HG03460 (cell line): ENCODE measurements at regions not wholly inside any gene's neighbourhood (a gene's known extent, or its start where the extent isn't known, plus 50 kb on each side); places are given as distances from the start of the nearest gene placed in this dataset.

Experiments used
- ATAC-seq: cut with Tn5 transposase; IDR thresholded peaks from one replicate; pipeline ENCODE4 v1.9.1; 2021; ENCODE audit not compliant: unreplicated experiment

DNA sequence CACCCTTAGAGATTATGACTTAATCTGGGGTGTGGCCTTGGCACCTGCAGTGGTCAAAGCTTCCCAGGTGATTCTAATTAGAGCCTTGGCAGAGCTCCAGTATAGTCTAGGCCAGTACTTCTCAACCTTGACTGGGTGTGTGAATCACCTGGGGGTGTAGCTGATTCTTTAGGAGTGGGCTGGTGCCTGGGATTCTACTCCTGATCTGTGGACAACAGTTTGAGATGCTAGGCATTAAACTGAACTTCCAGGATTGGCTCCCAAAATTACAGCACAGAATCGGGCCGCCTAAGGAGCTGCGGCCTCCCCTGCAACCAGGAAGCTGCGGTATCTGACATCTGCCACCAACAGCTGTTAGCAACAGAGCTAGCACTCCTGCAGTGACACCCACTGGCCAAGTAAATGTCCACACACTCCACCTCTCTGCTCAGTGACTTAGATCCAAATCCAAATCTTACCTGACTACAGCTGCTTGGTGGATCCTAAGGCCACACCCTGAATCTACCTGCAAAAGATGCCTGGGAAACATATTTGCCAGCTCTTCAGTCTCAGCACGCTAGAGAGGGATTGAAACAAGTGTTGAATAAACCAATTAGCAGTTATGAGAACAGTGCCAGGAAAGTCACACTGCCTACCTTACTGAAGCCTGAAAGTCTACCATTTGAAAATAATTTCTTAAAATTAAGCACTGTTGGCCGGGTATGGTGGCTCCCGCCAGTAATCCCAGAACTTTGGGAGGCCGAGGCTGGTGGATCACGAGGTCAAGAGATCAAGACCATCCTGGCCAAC is 126.7 kb downstream of the UNC5CL start:
- peak; percentile 96 for ATAC-seq

DNA sequence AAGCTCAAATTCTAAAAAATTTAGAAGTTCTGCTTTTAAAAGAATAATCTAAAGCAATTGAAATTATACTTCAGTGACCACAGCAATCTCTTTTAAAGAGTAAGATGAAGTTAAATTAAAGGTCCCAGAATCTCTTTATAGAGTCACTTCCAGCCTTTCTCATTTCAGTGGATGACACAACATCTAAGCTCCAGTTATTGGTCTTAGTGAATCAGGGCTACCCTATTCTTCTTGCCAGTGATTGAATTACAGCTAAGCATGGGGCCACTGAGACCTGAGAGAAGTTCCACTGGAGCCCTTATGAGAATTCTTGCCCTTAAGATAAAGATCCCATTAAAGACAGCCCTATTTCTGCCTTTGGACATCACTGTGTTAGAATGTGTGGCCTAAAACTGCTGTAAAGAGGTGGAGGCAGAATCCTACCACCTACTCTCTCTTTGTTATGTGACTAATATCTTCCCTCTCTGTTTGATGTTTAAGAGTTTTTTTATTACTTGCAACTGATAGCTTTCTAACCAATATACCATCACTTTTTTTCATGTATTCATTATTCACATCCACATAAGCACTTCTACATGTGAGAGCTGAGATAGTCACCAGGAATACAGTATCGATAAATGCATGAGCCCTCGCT is 128.6 kb downstream of the UNC5CL start:
- no peak for ATAC-seq

DNA sequence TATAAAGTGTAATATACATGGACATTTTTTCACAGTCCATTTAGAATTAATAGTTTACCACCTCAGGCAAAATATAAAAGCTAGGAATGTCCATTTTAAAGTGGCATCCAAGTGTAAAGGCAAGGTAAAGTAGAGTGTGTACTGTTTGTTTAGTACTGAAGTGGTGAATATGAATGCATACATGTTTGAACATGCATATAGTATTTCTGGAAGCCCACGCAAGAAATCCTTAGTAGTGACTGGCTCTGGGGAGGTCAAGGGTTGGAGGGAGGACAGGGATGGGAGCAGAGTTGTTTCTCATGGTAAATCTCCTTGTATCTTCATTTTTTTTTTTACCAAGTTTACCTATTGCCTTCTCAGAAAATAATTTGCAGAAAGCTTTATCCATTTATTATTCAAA is 129.2 kb downstream of the UNC5CL start:
- ATAC-seq = no peak

DNA sequence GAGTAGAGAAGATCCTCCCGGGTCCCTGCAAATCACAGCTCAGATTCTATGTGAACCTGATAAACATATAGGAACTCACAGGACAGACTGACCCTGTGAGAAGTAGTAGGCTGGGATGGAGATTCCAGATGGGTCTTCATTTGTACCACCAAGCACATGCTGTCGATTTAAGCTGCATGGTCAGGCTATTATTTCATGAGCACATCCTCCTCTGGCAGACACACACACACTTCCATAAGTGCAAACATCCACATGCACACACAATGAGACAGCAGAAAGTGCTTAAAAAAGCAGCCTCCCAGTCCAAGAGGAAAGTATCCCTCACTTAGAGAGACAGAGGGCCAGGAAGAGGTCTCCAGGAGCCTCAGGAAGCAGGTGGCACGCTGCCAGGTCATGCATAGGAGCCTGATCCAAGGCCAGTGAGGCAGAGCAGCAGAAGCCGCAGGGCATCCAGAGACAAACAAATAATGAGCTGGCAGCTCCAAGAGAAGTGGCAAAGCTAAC is 131.8 kb downstream of the UNC5CL start:
- no peak for ATAC-seq

DNA sequence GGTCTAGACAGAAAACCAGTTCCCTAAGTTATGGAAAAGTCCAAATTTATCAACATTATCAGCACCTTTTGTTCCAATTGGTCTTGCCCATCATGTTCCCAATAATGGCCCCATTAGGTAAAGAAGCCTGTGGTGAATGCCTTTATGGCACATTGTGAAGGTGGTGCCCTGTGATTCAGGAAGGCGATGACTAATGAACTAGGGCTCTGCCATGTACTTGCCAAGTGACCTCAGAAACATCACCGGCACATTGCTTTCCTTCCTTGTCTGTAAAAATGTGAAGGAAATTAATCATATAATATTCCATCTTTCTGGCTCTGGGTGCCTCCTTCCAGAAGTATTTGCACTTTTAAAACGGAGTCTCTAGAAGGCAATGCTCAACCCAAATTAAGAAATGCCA is 132.3 kb downstream of the UNC5CL start:
- ATAC-seq = no peak

DNA sequence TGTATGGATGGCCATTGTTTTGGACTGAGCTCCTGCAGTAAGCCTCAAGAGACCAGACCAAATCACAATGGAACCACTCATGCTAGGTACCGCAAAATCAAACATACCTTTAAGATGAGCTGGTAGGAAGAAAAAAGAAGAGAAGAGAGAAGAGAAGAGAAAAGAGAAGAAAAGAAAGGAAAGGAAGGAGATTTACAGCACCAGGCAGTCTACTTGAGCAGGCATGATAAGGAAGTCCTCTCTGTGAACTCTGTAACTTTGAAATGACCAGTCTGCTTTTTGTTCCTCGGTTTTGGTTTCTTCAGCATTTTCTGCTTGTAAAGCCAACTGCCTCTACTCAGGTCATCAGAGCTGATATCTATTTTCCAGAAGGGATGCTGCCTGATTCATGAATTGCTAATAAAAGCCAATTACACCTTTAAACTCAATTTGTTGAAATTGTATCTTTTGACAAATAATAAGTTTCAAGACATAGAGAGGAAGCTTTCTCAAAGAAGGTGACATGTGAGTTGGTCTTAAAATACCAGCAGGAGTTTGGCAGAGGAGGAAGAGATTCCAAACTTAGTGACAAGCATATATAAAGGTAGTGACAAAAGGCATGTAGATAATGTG is 134.3 kb downstream of the UNC5CL start:
- no peak for ATAC-seq

DNA sequence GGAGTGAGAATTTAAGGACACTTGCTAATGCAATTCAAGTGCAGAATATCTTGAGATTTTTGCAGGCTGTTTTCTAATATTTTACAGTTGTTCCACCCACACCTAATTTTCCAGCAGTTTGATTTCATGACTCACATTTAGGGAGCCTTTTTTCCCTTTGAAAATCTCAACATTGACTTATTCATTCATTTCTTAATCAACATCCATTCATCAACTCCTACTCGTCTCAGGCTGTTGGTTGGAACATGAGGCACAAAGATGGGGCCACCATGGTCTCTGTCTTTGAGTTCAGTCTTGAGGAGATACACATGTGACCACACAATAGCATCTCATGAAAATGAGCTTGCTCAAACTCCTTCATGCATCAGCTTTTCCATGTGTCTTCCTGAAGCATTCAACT is 135.6 kb downstream of the UNC5CL start:
- ATAC-seq = no peak

DNA sequence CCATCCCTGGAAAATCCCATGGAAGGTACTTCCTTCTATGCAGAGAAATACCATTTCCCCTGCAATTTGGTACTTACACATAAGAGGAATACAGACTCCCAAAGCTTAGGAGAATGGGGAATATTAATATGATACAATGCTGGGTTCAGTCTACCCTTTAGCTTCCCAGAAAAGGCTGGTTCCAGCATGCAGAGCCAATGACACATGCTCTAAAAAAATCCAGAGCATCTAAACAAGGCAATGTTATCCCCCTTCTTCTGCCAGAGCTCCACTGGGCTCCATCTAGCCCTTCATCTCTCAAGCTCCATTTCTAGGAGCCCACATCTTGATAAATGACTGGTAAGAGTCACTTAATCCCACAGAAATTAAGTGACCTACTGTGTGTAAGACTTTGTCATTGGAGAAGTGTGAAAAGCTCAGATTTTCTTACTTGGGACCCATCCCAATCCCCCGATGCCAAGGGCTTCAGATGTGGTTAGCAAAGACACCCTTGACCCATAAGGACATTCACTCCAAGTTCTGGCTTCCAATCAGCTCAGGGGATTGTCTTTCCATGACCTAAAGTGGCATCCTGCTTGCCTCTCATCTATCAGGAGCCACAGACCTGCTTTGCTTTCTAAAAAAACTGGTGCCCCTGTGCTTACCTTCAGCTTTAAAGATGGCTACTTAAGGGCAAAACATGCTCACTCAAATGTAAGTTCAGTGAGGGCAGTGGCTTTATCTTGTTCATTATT is 137.5 kb downstream of the UNC5CL start:
- no peak for ATAC-seq

DNA sequence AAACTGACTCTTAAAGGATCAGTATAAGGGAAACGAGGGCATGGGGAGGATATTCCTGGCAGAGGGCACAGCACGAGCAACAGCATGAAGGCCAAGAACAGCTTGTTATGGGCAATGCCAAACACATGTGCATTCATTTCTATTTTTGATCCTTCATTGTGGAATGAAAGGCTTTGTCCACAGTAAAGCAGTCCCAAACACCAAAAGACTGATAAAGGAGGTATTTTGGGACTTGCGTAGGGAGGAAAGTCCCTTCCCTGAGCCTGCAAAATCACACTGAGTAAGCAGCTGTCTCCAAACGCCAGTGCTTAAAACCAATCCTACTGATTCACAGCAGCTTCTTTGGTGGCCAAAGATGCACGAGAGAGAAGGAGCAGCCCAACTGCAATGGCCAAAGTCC is 138.2 kb downstream of the UNC5CL start:
- ATAC-seq = no peak

DNA sequence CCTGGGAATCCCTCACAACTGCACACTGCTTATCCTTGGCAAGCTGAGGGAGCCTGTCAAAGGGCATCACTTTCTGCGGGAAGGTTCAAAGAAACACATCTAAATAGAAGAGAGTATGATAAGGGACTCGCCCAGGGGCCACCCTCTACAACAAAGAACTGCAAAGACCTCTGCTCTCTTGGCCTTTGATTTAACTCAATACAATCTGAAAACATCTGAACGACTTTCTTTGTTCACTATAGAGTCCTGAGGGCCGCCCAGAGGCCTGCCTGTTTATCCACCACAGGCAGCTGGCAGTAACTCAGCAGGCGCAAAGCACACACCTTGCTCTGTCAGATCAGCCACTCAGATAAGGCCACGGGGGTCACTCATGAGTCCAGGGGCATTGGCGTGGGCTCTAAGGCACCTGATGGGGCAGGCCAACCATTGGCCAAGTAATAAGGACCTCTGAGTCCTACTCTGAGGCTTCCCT is 139.3 kb downstream of the UNC5CL start:
- no peak for ATAC-seq

DNA sequence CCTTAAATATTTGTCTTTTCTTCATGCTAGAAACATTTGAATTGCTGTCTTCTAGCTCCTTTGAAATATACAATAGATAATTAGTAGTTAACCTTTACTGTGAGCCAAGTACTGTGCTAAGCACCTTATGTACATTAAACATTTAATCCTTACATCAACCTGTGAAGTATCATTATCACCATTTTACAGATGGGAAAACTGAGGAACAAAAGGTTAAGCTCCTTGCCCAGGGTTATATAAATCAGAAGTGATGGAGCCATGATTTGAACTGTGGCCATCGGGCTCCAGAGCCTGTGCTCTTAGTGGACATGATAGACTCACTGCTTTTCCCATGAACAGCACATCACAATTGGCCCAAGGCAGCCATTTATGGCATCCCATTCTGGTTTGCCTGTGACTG is 140.9 kb downstream of the UNC5CL start:
- no peak for ATAC-seq

DNA sequence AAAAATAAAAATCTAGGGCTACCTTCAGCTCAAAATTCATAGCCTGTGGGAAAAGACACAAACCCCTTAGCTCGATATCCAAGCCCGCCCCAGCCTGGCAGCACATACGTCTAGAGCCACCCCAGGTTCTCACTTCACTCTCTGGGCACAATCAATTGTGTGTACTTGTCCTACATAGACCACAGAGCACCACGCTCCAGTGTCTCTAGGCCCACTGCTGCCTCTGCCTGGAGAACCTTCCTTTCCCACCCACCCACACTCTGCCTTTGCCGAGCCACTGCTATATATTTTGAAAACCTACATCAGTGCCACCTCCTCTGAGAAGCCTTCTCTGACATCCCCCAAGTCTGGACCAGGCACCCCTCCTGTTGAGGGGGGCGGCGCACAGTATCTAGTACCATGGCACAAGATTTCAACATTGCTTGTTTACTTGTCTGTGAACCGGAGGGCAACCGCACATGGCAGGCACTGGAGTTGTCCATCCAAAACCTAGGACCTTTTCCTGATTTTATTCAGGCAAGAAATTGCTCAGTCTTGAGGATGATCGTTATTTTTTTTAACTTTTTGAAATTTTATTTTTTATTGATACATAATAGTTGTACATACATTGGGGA is 141.5 kb downstream of the UNC5CL start:
- ATAC-seq = no peak

DNA sequence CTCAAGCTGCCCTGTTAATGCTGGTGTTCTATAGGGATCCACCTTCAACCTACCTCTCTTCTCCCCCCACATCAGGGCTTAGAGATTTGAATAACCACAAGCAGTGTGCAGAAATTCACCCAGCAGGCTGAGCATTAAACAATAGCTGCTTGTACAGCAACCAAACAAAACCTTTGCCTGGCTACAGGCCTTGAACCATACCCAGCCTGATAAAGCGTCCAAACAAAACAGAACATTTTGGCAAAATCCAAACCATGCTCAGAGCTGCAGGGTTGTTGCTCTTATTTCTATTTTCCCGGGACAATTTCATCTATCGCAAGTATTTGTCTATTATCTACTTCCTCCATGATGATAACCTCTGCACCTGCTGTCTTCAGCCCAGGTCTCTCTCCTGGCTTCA is 142.3 kb downstream of the UNC5CL start:
- ATAC-seq = no peak

DNA sequence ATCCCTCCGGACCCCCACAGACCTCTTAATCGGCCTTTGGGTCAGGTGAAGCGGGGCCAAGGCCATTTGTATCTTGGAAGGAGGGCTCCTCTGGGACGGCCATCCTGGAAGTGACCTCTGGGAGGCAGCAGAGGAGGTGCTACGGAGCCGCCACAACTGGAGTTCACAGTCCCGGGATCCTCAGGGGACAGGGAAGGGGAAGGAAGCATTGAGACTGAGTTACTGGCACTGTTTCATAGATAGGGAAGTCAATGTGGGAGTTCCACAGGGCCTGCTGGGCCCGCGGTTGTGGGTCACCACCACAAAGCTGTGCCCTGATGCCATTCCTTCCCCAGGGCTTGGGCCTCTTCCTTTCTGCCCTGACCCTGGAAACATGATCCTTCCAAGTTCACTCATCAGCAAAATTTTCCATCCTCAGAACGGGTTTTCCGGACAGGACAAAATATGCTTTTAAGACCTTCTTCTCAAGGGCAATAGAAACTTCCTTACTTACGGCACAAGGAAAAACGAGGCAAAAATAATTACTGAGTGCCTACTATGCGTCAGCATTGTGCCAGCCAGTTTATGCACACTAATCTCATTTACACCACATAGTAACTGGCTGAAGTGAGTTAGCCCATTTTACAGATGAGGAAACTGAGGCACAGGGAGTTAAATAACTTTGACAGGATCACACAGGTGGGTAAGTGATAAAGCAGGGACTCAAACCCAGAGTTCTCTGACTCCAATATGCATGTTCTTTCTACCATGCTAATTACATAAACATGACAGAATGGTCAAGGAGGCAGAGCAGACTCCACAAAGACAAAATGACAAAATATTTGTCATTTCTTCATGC is 143.8 kb downstream of the UNC5CL start:
- no peak for ATAC-seq

DNA sequence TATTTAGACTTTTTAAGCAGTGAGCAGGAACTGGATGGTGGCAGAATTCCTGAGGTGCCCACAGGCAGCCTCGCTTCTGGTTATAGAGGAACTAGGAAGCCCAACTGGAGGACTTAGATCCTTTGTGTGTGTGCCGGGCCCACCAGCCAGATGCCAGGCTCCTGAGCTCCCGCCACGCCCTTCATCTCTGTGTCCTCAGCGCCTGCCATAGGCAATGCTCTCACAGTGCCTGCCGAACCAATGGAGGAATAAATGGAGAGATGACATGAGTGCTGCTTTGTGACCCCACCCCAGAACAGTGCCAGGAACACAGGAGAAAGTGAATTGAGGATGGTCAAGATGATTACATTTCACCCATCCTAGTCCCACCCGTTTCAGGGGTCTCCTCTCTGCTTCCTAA is 146.0 kb downstream of the UNC5CL start:
- ATAC-seq = no peak

DNA sequence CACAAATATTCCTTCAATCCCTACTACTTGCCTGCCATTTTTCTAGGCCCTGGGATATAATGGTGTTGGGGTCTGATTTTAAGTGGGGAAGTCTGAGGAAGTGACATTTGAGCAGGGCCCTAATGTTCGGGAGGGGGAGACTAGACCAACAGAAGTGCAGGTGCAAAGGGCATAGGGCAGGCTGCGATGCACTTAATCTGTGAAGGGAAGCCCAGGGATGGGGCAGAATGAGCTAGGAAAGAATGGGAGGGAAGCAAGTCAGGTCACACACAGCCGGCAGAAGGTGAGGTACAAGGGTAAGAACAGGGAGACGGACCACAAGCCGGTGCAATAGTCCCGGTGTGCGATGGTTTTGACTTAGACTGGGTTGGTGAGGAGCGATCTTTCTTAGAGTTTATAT is 146.8 kb downstream of the UNC5CL start:
- ATAC-seq = no peak

DNA sequence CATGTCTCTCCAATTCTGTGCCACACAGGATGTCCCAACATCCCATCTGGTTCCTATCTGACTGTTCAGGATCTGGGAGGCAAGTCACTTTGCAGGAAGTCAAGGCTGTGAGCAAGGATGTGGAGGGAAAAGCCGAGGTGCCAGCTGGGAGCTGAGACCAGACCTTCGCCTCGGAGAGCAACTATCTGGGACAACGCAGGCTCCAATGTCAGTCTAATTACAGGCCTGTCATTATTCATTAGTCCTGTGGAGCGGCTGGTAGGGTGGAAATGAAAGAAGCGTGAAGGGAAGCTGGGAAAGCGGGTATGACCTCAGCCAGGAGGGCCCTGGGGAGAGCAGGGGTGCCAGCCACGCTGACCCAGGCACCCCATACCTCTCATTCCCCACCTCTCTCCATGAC is 147.3 kb downstream of the UNC5CL start:
- no peak for ATAC-seq

DNA sequence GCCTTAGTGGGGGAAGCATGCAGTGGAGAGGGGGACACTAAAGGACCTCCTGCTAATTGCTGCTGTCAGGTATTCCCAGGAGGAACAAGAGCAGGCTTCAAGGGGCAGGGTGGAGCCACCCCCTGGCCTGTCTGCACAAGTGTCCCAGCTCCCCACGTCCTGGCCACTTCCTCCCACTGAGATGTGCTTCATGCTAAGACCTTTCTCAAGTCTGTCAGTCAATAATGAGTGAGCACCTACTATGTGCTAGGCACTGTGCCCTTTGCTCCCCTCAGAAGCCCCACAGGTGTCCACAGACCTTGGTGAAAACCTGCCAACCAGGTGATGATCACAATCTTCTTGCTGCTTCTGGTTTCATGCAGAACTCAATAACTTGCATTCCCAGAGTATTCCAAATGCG is 147.9 kb downstream of the UNC5CL start:
- ATAC-seq = no peak

DNA sequence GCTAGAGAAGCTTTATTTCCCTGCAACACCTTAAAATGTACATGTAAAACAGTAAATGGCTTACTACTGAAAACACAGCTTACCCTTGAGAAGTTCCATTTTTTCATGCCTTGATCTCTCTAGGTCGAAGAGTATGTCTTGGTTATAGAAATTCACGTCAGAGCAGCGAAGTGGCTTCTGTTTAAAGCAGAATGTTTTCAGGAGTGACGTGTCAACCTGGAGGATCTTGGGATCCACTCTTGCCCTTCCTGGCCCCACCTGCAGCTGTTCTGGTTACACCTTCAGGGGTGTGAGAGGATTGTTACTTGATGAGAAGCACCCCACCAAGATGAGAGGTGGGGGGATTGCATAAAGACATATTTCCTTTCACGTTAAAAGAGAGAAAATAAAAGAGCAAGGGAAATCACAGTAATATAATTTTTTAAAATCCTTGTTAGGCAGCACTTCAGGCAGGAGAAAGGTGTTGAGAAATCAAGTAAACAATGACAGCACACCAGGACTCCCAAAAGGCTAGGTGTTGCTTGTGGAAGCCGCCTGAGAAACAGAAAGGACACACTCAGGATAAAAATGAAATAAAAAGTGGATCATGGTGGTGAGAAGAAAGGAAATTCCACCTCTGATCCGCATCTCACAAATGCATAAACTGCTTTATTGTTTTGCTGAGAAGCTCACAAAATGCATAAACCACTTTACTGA is 149.7 kb downstream of the UNC5CL start:
- no peak for ATAC-seq
